NT2/D1 (cell line): ENCODE measurements at regions not wholly inside any gene's neighbourhood (a gene's known extent, or its start where the extent isn't known, plus 50 kb on each side); places are given as distances from the start of the nearest gene placed in this dataset.

Experiments
- YY1 ChIP-seq: IDR thresholded peaks from 2 replicates; pipeline ENCODE4 v1.6.1; 2011; ENCODE audit not compliant: insufficient read length, insufficient read depth
- ZNF274 ChIP-seq: IDR thresholded peaks from 2 replicates; pipeline ENCODE4 v1.6.1; 2011; ENCODE audit warnings: mild to moderate bottlenecking, low read depth, low read length

DNA sequence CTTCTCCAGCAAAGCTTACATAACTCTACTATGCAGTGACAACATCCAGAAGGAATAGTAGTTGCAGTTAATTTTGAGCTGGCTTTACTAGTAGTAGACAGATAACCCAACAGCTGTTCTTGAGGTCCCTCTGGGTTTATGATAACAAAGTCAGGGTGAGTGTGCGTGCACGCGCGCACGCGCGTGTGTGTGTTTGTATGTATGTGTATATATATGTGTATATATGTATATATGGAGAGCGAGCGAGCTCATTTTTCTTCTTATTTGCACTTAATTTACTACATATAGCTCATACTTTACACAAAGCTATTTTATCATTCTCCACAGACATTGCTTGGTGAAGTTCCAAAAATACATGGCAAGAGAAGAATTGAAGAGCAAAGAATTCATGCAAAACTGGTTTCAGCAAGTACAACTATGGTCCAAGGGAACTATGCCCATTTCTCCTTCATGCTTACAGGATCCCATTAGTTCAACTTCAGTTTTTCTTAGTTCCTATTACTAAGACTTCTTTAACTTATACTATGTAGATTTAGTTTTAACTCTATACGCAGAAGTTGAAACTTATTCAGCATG lies 105.9 kb upstream of the TMEM168 start:
- TF ChIP-seq ZNF274 (no peak), YY1 (no peak)
